ENCODE measurements at regions not wholly inside any gene's neighbourhood (a gene's known extent, or its start where the extent isn't known, plus 50 kb on each side); places are given as distances from the start of the nearest gene placed in this dataset.

DNA sequence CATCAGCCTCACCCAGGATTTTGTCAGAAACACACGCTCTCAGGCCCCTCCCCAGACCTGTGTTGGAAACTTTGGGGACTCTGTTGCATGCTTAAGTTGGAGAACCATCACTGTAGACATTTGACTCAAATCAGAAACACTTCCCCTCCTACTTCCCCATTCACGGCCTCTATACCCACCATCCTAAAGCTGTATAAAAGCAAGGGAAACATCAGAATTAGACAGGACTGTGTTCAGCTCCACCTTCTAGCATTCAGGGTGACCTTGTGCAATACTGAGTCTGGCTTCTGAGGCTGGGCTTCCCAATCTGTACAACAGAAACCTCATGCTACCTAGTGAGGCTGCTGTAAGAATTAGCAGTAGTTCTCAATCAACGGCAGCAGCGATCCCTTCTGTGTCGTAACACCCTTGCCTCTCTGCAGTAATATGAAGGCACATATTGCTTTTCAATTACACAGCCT lies 252.3 kb downstream of the LY86 start:
- H3K4me1 ChIP-seq = peaks cover 6% of the 10 kb centered on the region

DNA sequence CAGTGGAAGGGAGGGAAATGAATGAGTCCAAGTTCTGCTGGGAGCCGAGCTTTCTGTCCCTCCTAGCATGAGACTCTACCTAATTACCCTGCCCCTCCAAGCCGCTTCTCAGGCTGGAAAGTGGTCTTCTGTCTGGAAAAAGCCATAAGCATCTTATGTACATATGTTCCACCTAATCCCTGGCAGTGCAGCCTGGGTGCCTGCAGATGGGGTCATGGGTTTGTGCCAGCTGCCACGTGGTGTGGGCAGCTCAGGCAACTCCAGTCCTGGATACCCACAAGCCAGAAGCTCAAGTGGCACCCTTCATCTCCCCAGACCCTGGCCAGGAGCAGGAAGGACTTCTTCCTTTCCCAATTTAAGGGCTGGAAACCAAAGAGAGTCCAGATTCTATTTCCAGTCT lies 253.1 kb downstream of the LY86 start:
- Histone ChIP-seq H3K4me1 (peaks cover 6% of the 10 kb centered on the region), H3K27me3 (ENCODE audit: low read depth) (no peaks in the 10 kb centered on the region), H3K36me3 (no peaks in the 10 kb centered on the region), H3K27ac (no peak overlapping the region), H3K4me3 (no peak overlapping the region), H3K9me3 (peaks cover 7% of the 10 kb centered on the region)
- DNase-seq = no peak
- TF ChIP-seq, protein P1, sequence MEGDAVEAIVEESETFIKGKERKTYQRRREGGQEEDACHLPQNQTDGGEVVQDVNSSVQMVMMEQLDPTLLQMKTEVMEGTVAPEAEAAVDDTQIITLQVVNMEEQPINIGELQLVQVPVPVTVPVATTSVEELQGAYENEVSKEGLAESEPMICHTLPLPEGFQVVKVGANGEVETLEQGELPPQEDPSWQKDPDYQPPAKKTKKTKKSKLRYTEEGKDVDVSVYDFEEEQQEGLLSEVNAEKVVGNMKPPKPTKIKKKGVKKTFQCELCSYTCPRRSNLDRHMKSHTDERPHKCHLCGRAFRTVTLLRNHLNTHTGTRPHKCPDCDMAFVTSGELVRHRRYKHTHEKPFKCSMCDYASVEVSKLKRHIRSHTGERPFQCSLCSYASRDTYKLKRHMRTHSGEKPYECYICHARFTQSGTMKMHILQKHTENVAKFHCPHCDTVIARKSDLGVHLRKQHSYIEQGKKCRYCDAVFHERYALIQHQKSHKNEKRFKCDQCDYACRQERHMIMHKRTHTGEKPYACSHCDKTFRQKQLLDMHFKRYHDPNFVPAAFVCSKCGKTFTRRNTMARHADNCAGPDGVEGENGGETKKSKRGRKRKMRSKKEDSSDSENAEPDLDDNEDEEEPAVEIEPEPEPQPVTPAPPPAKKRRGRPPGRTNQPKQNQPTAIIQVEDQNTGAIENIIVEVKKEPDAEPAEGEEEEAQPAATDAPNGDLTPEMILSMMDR (IDR thresholded peaks at IDR 0.05) = no peak
- ATAC-seq = peak in 1 of 2 donors; percentile 29
- intact Hi-C loops (cut with DNase I) = no loop called here

More for the DNA sequence above, 252.3 kb downstream of the LY86 start:
- intact Hi-C loops (cut with DNase I) = no loop called here
- DNase-seq = no peak
- no peaks in the 10 kb centered on the region for H3K36me3 ChIP-seq
- H3K4me3 ChIP-seq = no peak overlapping the region
- H3K27ac ChIP-seq = no peak overlapping the region
- H3K27me3 ChIP-seq (ENCODE audit: low read depth) = no peaks in the 10 kb centered on the region
- H3K9me3 ChIP-seq = peaks cover 5% of the 10 kb centered on the region
- ATAC-seq = peak; percentile 35 to 70
- TF ChIP-seq, protein P1 (IDR thresholded peaks at IDR 0.05) = no peak

DNA sequence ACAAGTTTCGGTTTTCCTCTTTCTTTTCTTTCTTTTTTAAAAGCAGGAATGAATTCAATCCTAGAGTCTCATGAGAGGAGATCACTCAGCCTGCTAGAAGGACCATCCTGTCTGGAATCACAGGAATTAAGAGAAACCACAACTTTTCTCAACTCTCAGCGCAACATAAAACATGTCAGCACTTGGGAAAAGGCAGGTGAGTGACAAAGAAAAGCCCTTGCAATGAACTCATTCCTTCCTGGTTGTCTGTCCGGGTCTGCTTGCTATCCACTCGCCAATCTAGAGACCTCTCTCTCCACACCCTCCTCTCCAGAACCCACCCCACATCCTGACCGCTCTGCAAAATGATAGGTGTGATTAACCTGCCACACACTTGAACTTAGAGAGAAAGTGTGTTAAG lies 253.8 kb downstream of the LY86 start:
- intact Hi-C loops (cut with DNase I) = no loop called here
- no peak for DNase-seq
- Histone ChIP-seq H3K27me3 (ENCODE audit: low read depth) (no peaks in the 10 kb centered on the region), H3K9me3 (peaks cover 7% of the 10 kb centered on the region), H3K4me1 (peaks cover 6% of the 10 kb centered on the region), H3K27ac (no peak overlapping the region), H3K4me3 (no peak overlapping the region), H3K36me3 (no peaks in the 10 kb centered on the region)
- TF ChIP-seq, protein P1 (IDR thresholded peaks at IDR 0.05) = no peak
- no peak for ATAC-seq

DNA sequence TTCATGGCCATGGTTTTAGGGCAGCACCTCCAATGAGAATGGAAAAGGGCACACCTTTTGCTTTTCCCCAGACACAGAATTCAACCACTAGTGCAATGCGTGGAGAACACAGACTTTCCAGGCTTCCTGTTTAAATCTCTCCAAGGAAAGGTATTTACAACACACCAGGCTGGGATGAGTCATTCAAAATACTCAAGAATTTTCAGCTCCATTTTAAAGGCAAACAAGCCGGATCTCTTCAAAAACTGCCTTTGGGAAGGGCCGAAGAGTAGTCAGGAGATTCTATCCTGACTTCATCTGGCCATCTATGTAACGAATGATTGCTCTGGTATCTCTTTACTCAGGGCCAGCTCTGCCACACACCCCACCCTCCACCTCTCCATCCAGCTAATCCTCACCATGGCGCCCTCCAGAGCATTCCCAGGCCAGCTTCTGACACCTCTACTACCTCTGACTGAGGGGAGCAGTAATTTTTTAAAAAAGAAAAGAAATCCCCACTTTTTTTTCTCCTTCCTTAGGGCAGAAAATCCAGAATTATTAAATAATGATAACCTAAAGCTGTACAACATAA lies 254.6 kb downstream of the LY86 start:
- H3K27ac ChIP-seq = no peak overlapping the region
- ATAC-seq = peak; percentile 17 to 67
- intact Hi-C loops (cut with DNase I) = no loop called here

DNA sequence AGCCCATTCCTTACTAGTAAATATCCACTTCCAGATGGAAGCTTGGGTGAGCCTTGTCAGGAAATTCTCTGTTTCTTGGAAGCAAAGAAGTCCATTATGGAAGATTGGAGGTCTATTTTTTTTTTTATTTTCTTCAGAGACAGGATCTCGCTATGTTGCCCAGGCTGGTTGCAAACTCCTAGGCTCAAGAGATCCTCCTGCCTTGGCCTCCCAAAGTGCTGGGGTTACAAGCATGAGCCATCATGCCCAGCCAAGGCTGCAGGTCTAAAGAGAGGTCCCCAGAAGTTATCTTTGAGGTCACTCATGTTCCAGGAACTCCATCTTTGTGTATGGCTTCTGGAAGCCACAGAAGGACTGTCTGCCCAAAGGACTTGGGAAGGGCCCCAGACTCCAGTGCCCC lies 255.3 kb downstream of the LY86 start:
- ATAC-seq = no peak
- H3K4me3 ChIP-seq = no peak overlapping the region
- no peak overlapping the region for H3K27ac ChIP-seq
- peaks cover 6% of the 10 kb centered on the region for H3K4me1 ChIP-seq
- intact Hi-C loops (cut with DNase I) = no loop called here
- H3K27me3 ChIP-seq (ENCODE audit: low read depth) = no peaks in the 10 kb centered on the region
- H3K36me3 ChIP-seq = no peaks in the 10 kb centered on the region
- peaks cover 7% of the 10 kb centered on the region for H3K9me3 ChIP-seq
- DNase-seq = no peak
- TF ChIP-seq, protein P1 (IDR thresholded peaks at IDR 0.05) = no peak

More for the DNA sequence above, 254.6 kb downstream of the LY86 start:
- Histone ChIP-seq H3K27me3 (ENCODE audit: low read depth) (no peaks in the 10 kb centered on the region), H3K36me3 (no peaks in the 10 kb centered on the region), H3K4me1 (peaks cover 6% of the 10 kb centered on the region), H3K4me3 (no peak overlapping the region), H3K9me3 (peaks cover 7% of the 10 kb centered on the region)
- no peak for DNase-seq
- TF ChIP-seq, protein P1 (IDR thresholded peaks at IDR 0.05) = no peak
